Mesenchymal stem cell (in vitro differentiated cells and primary cell): ENCODE measurements at regions not wholly inside any gene's neighbourhood (a gene's known extent, or its start where the extent isn't known, plus 50 kb on each side); places are given as distances from the start of the nearest gene placed in this dataset.
"Not testable (repeated sequence)": the region's sequence is repeated elsewhere in the genome, so short reads cannot be mapped to it uniquely, and the experiment has no call there.

Source experiments
- DNase-seq: peaks from one replicate; pipeline ENCODE4 v3.0.0-alpha.2; 2013
- H2AFZ ChIP-seq: one replicate; pipeline ENCODE4 v1.6.1; 2013; ENCODE audit warnings: low read depth, mild to moderate bottlenecking, control low read depth, inconsistent platforms, low read length, moderate library complexity
- H2AK5ac ChIP-seq: 2 replicates; pipeline ENCODE4 v1.6.1; 2013; ENCODE audit warnings: low read length, moderate library complexity, mild to moderate bottlenecking, inconsistent platforms; ENCODE audit not compliant: severe bottlenecking
- H2BK120ac ChIP-seq: one replicate; pipeline ENCODE4 v1.6.1; 2013; ENCODE audit warnings: low read depth, mild to moderate bottlenecking, inconsistent platforms, low read length, moderate library complexity
- H2BK12ac ChIP-seq, 2 experiments: one replicate each; pipeline ENCODE4 v1.6.1; 2013; ENCODE audit warnings: inconsistent platforms in 2 of 2, low read length in 2 of 2, mild to moderate bottlenecking in 2 of 2, moderate library complexity in 2 of 2, control low read depth in 1 of 2
- H2BK15ac ChIP-seq: one replicate; pipeline ENCODE4 v1.6.1; 2013; ENCODE audit warnings: mild to moderate bottlenecking, low read depth, inconsistent platforms; ENCODE audit not compliant: poor library complexity, severe bottlenecking
- H2BK5ac ChIP-seq: 2 replicates; pipeline ENCODE4 v1.6.1; 2013; ENCODE audit warnings: low read depth, mild to moderate bottlenecking, low read length, control low read depth, inconsistent platforms; ENCODE audit not compliant: poor library complexity, severe bottlenecking
- H3K14ac ChIP-seq, 2 experiments: one replicate each; pipeline ENCODE4 v1.6.1; 2013; ENCODE audit warnings: inconsistent platforms in 2 of 2, low read length in 2 of 2, control low read depth in 1 of 2, mild to moderate bottlenecking in 1 of 2, moderate library complexity in 1 of 2
- H3K18ac ChIP-seq, 2 experiments: one replicate each; pipeline ENCODE4 v1.6.1; 2013; ENCODE audit warnings: inconsistent platforms in 2 of 2, low read length in 2 of 2, control low read depth in 1 of 2, low read depth in 1 of 2, mild to moderate bottlenecking in 1 of 2
- H3K23ac ChIP-seq, 2 experiments: one replicate each; pipeline ENCODE4 v1.6.1; 2013; ENCODE audit warnings: inconsistent platforms in 2 of 2, low read length in 2 of 2, mild to moderate bottlenecking in 2 of 2, moderate library complexity in 2 of 2, control low read depth in 1 of 2
- H3K27ac ChIP-seq: 2 replicates; pipeline ENCODE4 v1.5.1; 2013; ENCODE audit warnings: mild to moderate bottlenecking, moderate library complexity, low read length, control low read depth, inconsistent platforms; ENCODE audit not compliant: poor library complexity, severe bottlenecking
- H3K27me3 ChIP-seq, 2 experiments: 2 replicates each; pipeline versions ENCODE4 v1.6.1 to v1.7.0; 2013; ENCODE audit warnings: low read length in 2 of 2, mild to moderate bottlenecking in 2 of 2, moderate library complexity in 2 of 2, control low read depth in 1 of 2, inconsistent platforms in 1 of 2; ENCODE audit not compliant: control insufficient read depth in 1 of 2, insufficient read depth in 1 of 2
- H3K36me3 ChIP-seq, 2 experiments: 2 replicates each; pipeline versions ENCODE4 v1.6.1 to v1.7.0; 2013; ENCODE audit warnings: low read length in 2 of 2, control low read depth in 1 of 2, inconsistent platforms in 1 of 2, low read depth in 1 of 2, mild to moderate bottlenecking in 1 of 2; ENCODE audit not compliant: insufficient read depth in 2 of 2, control insufficient read depth in 1 of 2
- H3K4ac ChIP-seq, 2 experiments: one replicate each; pipeline ENCODE4 v1.6.1; 2013; ENCODE audit warnings: inconsistent platforms in 2 of 2, low read length in 2 of 2, mild to moderate bottlenecking in 2 of 2, moderate library complexity in 2 of 2, control low read depth in 1 of 2, low read depth in 1 of 2
- H3K4me1 ChIP-seq: 2 replicates; pipeline ENCODE4 v1.6.1; 2013; ENCODE audit warnings: low read depth, low read length, control low read depth; ENCODE audit not compliant: control insufficient read depth, insufficient read depth
- H3K4me2 ChIP-seq: 2 replicates; pipeline ENCODE4 v1.6.1; 2013; ENCODE audit warnings: low read length, mild to moderate bottlenecking, inconsistent platforms; ENCODE audit not compliant: poor library complexity, severe bottlenecking
- H3K4me3 ChIP-seq, 2 experiments: 2 replicates each; pipeline versions ENCODE4 v1.5.1 to v1.7.0; 2013; ENCODE audit warnings: low read length in 2 of 2, mild to moderate bottlenecking in 2 of 2, control low read depth in 1 of 2, low read depth in 1 of 2; ENCODE audit not compliant: insufficient read depth in 1 of 2
- H3K79me1 ChIP-seq: replicated peaks from 2 replicates; pipeline ENCODE4 v1.6.1; 2013; ENCODE audit warnings: mild to moderate bottlenecking, control low read depth, low read length, inconsistent platforms; ENCODE audit not compliant: poor library complexity, severe bottlenecking
- H3K9ac ChIP-seq: 2 replicates; pipeline ENCODE4 v1.7.0; 2013; ENCODE audit warnings: mild to moderate bottlenecking, low read length, moderate library complexity
- H3K9me3 ChIP-seq: 2 replicates; pipeline ENCODE4 v1.7.0; 2013; ENCODE audit warnings: mild to moderate bottlenecking, low read length; ENCODE audit not compliant: control insufficient read depth
- H4K8ac ChIP-seq: one replicate; pipeline ENCODE4 v1.6.1; 2013; ENCODE audit warnings: inconsistent platforms, mild to moderate bottlenecking, low read length, moderate library complexity
- H4K91ac ChIP-seq: one replicate; pipeline ENCODE4 v1.6.1; 2013; ENCODE audit warnings: mild to moderate bottlenecking, low read length, inconsistent platforms
- WGBS: methylation state at CpG from one replicate; pipeline ENCODE4 v1.1.7; 2013; ENCODE audit warnings: mixed read lengths; 5-methylcytosine and 5-hydroxymethylcytosine counted together

DNA sequence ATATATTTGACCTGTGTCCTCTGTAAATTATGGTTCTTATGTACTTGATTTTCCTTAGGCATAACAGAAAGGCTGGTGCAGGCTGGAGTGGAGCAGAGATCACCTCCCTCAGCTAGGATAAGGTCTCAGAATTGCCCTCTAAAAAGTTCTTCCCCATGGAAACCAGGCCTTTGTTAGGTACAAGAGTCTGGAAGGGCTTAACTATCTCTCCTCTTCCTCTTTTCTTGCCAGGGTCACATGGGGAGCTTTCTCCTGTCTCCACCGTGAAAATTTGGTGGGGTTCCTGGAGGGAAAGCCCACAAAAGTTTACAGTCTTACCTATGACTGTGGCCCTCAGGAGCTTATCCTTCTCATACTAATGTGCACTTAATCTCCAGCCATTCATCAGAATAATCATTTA is 633.2 kb downstream of the MCTP2 start:
- H3K27me3 ChIP-seq, result no peaks in the 10 kb centered on the region
- no peak overlapping the region for H2AFZ ChIP-seq
- no peak overlapping the region for H4K8ac ChIP-seq
- H3K18ac ChIP-seq, result no peak overlapping the region
- no peak overlapping the region for H3K14ac ChIP-seq
- no peaks in the 10 kb centered on the region for H3K36me3 ChIP-seq
- no peak overlapping the region for H3K23ac ChIP-seq
- H3K4ac ChIP-seq, result no peak overlapping the region
- no peak overlapping the region for H3K9ac ChIP-seq
- H4K91ac ChIP-seq, result no peak overlapping the region
- H3K4me2 ChIP-seq, result no peak overlapping the region
- DNase-seq, result no peak
- no peak overlapping the region for H2BK5ac ChIP-seq
- H3K4me3 ChIP-seq, result no peak overlapping the region
- no peak overlapping the region for H3K27ac ChIP-seq
- H2AK5ac ChIP-seq, result no peak overlapping the region
- H3K4me1 ChIP-seq, result no peaks in the 10 kb centered on the region
- H3K9me3 ChIP-seq, result peaks cover 21% of the 10 kb centered on the region
- H2BK15ac ChIP-seq, result no peak overlapping the region
- 64% methylated on average over 1 of the region's 1 CpG for WGBS
- H2BK120ac ChIP-seq, result no peak overlapping the region
- no peaks in the 10 kb centered on the region for H3K79me1 ChIP-seq
- H2BK12ac ChIP-seq, result no peak overlapping the region

DNA sequence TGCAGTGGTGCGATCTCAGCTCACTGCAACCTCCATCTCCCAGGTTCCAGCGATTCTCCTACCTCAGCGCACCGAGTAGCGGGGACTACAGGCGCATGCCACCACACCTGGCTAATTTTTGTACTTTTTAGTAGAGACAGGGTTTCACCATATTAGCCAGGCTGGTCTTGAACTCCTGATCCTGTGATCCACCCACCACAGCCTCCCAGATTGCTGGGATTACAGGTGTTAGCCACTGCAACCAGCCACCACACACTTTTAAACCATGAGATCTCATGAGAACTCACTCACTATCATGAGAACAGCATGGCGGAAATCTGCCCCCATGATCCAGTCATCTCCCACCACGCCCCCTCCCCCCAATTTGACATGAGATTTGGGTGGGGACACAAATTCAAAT is 636.9 kb downstream of the MCTP2 start:
- H3K79me1 ChIP-seq, H3K27me3 ChIP-seq, H3K36me3 ChIP-seq, H2AK5ac ChIP-seq, H3K4me1 ChIP-seq, H3K9ac ChIP-seq, H2BK15ac ChIP-seq, H3K23ac ChIP-seq, H2AFZ ChIP-seq, H3K27ac ChIP-seq, H4K91ac ChIP-seq, H2BK5ac ChIP-seq, H2BK120ac ChIP-seq, H3K4me2 ChIP-seq, H2BK12ac ChIP-seq, DNase-seq, H3K4me3 ChIP-seq, H3K18ac ChIP-seq, H4K8ac ChIP-seq, H3K4ac ChIP-seq, H3K14ac ChIP-seq: not testable (repeated sequence)
- peaks cover 21% of the 10 kb centered on the region for H3K9me3 ChIP-seq
- 83% methylated on average over 8 of the region's 8 CpGs for WGBS

DNA sequence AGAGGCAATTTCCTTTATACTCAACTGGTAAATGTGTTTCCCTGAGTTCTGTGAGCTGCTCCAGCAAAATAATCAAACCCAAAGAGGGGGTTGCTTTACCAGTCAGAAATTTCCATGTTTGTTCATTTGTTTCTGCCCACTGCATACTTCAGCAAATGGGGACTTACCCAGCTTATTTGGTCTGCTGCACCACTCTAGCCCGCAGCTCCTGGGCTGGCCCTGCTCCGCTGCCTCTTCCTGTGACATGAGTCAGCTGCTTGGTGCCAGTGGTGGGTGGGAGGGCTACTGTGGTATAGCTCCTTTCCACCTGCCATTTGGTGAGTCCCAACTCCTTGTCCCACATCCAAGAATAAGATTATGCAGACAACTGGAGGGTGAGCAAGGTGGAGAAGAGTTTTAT is 644.2 kb downstream of the MCTP2 start:
- no peak overlapping the region for H4K8ac ChIP-seq
- no peak overlapping the region for H2AFZ ChIP-seq
- no peak overlapping the region for H3K23ac ChIP-seq
- DNase-seq, result no peak
- H3K14ac ChIP-seq, result no peak overlapping the region
- H3K4ac ChIP-seq, result no peak overlapping the region
- no peaks in the 10 kb centered on the region for H3K79me1 ChIP-seq
- peaks cover 28% of the 10 kb centered on the region for H3K9me3 ChIP-seq
- H3K27me3 ChIP-seq, result no peaks in the 10 kb centered on the region
- H2BK15ac ChIP-seq, result no peak overlapping the region
- WGBS, result 86% methylated on average over 2 of the region's 2 CpGs
- no peak overlapping the region for H2AK5ac ChIP-seq
- no peak overlapping the region for H2BK120ac ChIP-seq
- no peak overlapping the region for H3K9ac ChIP-seq
- no peaks in the 10 kb centered on the region for H3K4me1 ChIP-seq
- no peak overlapping the region for H3K4me2 ChIP-seq
- no peak overlapping the region for H2BK5ac ChIP-seq
- H3K27ac ChIP-seq, result no peak overlapping the region
- no peak overlapping the region for H4K91ac ChIP-seq
- no peaks in the 10 kb centered on the region for H3K36me3 ChIP-seq
- no peak overlapping the region for H3K4me3 ChIP-seq
- no peak overlapping the region for H2BK12ac ChIP-seq
- no peak overlapping the region for H3K18ac ChIP-seq

DNA sequence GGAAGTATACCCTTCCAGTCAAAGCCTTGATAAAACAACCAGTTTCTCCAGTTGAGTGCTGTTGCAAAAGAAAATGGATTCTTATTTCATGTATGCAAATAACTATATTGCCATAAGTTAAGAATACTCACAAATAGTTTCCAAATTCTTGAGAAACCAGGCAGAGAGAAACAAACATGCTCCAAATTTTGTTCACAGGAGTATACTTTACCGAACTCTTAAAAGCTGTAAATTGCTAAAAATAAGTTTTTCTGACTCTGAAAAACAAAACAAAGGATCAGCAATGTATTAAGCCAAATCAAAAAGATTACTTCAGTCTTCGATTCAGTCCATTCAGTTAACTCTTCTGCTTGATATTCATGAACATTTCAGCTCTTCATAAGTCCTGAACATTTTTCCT is 646.5 kb downstream of the MCTP2 start:
- 64% methylated on average over 2 of the region's 2 CpGs for WGBS
- Histone ChIP-seq H3K23ac (no peak overlapping the region), H3K79me1 (no peaks in the 10 kb centered on the region), H2AFZ (no peak overlapping the region), H3K4me2 (no peak overlapping the region), H2BK120ac (no peak overlapping the region), H3K9me3 (peaks cover 41% of the 10 kb centered on the region), H3K27me3 (no peaks in the 10 kb centered on the region), H4K8ac (no peak overlapping the region), H3K14ac (no peak overlapping the region), H3K4me1 (no peaks in the 10 kb centered on the region), H4K91ac (no peak overlapping the region), H3K9ac (no peak overlapping the region), H3K36me3 (no peaks in the 10 kb centered on the region), H3K4ac (no peak overlapping the region), H2AK5ac (no peak overlapping the region), H2BK15ac (no peak overlapping the region), H3K18ac (no peak overlapping the region), H2BK5ac (no peak overlapping the region), H3K27ac (no peak overlapping the region), H3K4me3 (no peak overlapping the region), H2BK12ac (no peak overlapping the region)
- DNase-seq, result peak; percentile 2
